Activated T-helper 17 cell treated with anti-CD3 and anti-CD28 coated beads, Interleukin-2, amount 50 U/mL, for 72 hours (primary cell): ENCODE measurements at regions not wholly inside any gene's neighbourhood (a gene's known extent, or its start where the extent isn't known, plus 50 kb on each side); places are given as distances from the start of the nearest gene placed in this dataset.
"Not testable (repeated sequence)": the region's sequence is repeated elsewhere in the genome, so short reads cannot be mapped to it uniquely, and the experiment has no call there.

ENCODE experiments used
- ATAC-seq: fragments of 150-1000 bp; cut with Tn5 transposase; replicated peaks from 2 replicates; pipeline ENCODE4 v1.10.0; 2021; ENCODE audit warnings: mild to moderate bottlenecking, moderate library complexity
- H3K27ac Mint-ChIP-seq: one replicate; pipeline ENCODE4 v1.8.0; 2022; ENCODE audit warnings: mixed read lengths
- H3K27me3 Mint-ChIP-seq: one replicate; pipeline ENCODE4 v1.8.0; 2022; ENCODE audit warnings: mixed read lengths
- H3K36me3 Mint-ChIP-seq: one replicate; pipeline ENCODE4 v1.8.0; 2022; ENCODE audit warnings: low read depth, mild to moderate bottlenecking, mixed read lengths
- H3K4me1 Mint-ChIP-seq: one replicate; pipeline ENCODE4 v1.8.0; 2022; ENCODE audit warnings: mixed read lengths
- H3K4me3 Mint-ChIP-seq: one replicate; pipeline ENCODE4 v1.8.0; 2022; ENCODE audit warnings: mild to moderate bottlenecking, mixed read lengths
- H3K9me3 Mint-ChIP-seq: one replicate; pipeline ENCODE4 v1.8.0; 2022; ENCODE audit warnings: mixed read lengths

DNA sequence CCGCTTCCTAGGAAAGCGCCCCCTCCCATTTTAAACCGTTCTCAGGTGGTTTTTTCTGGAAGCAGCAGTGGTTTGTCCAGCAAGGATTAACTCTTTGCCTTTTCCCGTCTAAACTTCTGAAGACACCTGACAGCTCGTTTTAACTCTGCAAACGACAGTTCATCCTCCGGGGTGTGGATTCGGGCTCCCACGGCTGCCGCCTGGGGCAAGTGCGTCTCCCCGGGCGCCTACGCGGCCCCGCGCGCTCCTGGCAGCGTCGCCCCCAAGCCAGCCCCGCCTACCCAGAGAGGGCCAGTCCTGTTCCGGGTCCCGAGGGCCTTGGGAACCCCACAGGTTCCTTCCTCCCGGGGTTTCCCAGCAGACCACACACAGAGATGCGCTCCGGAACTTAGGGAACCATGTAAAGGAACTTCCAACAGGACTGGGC lies 54.4 kb downstream of the PRR18 start:
- Mint-ChIP-seq H3K4me1 (peaks cover 8% of the 10 kb centered on the region), H3K27ac (no peak overlapping the region), H3K27me3 (peaks cover 36% of the 10 kb centered on the region), H3K4me3 (peak overlapping the region; percentile 33), H3K9me3 (no peaks in the 10 kb centered on the region), H3K36me3 (no peaks in the 10 kb centered on the region)
- ATAC-seq, result no peak

DNA sequence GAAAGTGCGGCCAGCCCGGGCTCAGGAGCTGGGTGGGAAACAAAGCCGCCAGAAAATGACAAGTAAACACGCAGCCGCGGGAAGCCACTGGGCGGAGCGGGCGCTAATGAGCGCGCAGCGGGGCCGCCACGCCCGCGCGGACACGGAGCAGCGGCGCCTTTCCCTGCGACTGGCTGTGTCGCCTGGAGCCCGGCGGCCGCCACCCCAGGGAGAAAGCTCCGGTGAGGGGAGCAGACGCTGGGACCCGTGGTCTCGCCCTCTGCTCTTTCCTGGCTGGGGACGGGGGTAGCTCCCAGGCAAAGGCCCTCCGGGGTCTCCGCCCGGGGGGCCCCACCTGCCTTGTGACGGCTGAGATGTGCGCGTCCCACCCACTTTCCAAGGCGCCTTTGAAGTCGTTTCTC lies 54.9 kb downstream of the PRR18 start:
- H3K27me3 Mint-ChIP-seq, result peaks cover 31% of the 10 kb centered on the region

DNA sequence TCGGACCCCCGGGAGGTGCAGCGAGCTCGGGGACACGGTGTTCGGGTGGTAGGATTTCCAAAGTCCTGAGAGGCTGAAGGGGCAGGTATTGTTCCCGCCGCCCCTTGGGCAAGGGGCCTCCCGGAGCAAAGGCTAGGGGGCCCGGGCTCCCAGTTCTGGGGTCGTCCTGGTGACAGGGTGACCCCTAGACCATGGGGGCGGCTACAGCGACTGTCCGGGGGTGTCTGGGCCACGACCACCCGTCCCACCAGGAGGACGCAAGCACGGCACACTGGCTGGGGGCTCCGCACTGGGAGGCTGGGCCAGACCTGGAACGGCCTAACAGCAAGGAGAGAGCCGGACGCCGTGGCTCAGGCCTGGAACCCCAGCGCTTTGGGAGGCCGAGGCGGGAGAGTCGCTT lies 55.6 kb downstream of the PRR18 start:
- Mint-ChIP-seq H3K4me3 (peak overlapping the region; percentile 33), H3K27me3 (peaks cover 25% of the 10 kb centered on the region), H3K27ac (no peak overlapping the region)

More for the DNA sequence above, 54.9 kb downstream of the PRR18 start:
- Mint-ChIP-seq H3K36me3 (no peaks in the 10 kb centered on the region), H3K4me1 (peaks cover 6% of the 10 kb centered on the region), H3K27ac (no peak overlapping the region), H3K9me3 (no peaks in the 10 kb centered on the region), H3K4me3 (peak overlapping the region; percentile 33)
- ATAC-seq, result no peak

GRCh38 chr6:166251655-166252054 lies 56.5 kb downstream of the PRR18 start:
- ATAC-seq, result no peak
- H3K4me3 Mint-ChIP-seq, result no peak overlapping the region

More for the DNA sequence above, 55.6 kb downstream of the PRR18 start:
- no peak for ATAC-seq
- no peaks in the 10 kb centered on the region for H3K9me3 Mint-ChIP-seq
- H3K36me3 Mint-ChIP-seq, result no peaks in the 10 kb centered on the region
- H3K4me1 Mint-ChIP-seq, result no peaks in the 10 kb centered on the region

GRCh38 chr6:166251211-166251610 lies 57.0 kb downstream of the PRR18 start:
- Mint-ChIP-seq H3K9me3 (no peaks in the 10 kb centered on the region), H3K27ac (no peak overlapping the region), H3K4me3 (no peak overlapping the region), H3K4me1 (no peaks in the 10 kb centered on the region), H3K36me3 (no peaks in the 10 kb centered on the region), H3K27me3 (peaks cover 25% of the 10 kb centered on the region)
- no peak for ATAC-seq

More at GRCh38 chr6:166251655-166252054, 56.5 kb downstream of the PRR18 start:
- H3K27ac Mint-ChIP-seq, result no peak overlapping the region
- H3K36me3 Mint-ChIP-seq, result no peaks in the 10 kb centered on the region
- peaks cover 25% of the 10 kb centered on the region for H3K27me3 Mint-ChIP-seq
- H3K9me3 Mint-ChIP-seq, result no peaks in the 10 kb centered on the region
- H3K4me1 Mint-ChIP-seq, result no peaks in the 10 kb centered on the region

GRCh38 chr6:166249061-166249785 lies 59.0 kb downstream of the PRR18 start:
- not testable (repeated sequence) for H3K4me3 Mint-ChIP-seq, H3K27ac Mint-ChIP-seq, H3K4me1 Mint-ChIP-seq, H3K9me3 Mint-ChIP-seq, ATAC-seq, H3K36me3 Mint-ChIP-seq
- H3K27me3 Mint-ChIP-seq, result peaks cover 17% of the 10 kb centered on the region

DNA sequence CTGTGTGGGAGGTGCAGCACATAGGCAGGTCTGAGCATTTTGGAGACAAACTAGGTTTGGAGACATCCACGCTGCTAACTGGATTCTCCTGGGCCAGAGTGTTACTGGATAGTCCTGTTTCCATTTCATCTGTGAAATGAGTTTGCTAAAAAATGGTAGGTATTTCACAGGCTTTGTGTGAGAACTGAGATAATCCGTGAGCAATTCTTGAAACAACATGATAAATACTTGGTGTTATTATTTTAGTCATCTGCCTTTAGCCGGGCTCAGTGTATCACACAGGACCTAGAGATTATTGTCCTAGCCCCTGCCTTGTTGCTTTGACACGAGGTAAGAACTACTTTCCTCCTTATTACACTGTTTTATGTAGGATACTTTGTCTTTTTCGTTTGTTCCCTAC lies 63.0 kb downstream of the PRR18 start:
- Mint-ChIP-seq H3K27ac (no peak overlapping the region), H3K4me3 (peak overlapping the region; percentile 68), H3K9me3 (no peaks in the 10 kb centered on the region), H3K4me1 (peaks cover 6% of the 10 kb centered on the region), H3K27me3 (peaks cover 13% of the 10 kb centered on the region), H3K36me3 (no peaks in the 10 kb centered on the region)
- peak; percentile 18 for ATAC-seq

DNA sequence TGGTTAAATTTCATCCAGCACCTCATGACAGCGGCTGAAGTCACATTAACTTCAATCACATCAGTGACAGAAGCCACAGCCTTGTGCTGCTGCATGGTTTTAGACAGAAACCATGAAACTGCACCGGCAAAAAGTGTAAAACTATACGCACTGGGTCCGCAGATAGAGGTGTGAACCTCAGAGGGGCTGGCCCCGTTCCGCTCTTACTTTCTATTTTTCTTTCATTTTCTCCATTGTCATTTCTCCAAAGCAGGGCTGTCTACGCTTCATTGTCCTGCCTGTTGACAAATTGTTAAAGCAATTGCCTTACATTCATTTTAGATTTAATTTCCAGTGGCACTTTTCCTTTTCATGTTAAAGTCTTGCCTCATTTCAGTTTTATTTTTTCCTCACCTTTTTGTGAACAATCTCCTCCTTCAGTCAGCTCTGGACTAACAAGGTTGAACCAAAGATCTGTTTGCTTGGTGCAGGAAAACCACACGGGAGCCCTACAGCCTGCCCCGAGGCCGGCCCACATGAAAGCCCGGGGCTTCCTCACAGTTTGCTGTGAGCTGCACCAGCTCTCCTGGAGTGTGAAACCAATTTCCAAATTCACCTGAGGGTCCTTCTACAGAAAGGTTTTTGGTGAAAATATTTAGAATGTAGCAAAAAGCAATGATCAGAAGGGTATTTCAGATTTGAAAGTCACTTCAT lies 63.7 kb downstream of the PRR18 start:
- peak; percentile 83 for ATAC-seq
- Mint-ChIP-seq H3K27ac (no peak overlapping the region), H3K4me1 (peaks cover 6% of the 10 kb centered on the region), H3K4me3 (peak overlapping the region; percentile 68), H3K9me3 (no peaks in the 10 kb centered on the region), H3K36me3 (no peaks in the 10 kb centered on the region), H3K27me3 (peaks cover 13% of the 10 kb centered on the region)

GRCh38 chr6:166242888-166243287 lies 65.3 kb downstream of the PRR18 start:
- no peak overlapping the region for H3K4me3 Mint-ChIP-seq
- H3K27ac Mint-ChIP-seq, result no peak overlapping the region
- H3K4me1 Mint-ChIP-seq, result peaks cover 6% of the 10 kb centered on the region
- no peaks in the 10 kb centered on the region for H3K36me3 Mint-ChIP-seq
- no peaks in the 10 kb centered on the region for H3K9me3 Mint-ChIP-seq
- H3K27me3 Mint-ChIP-seq, result peaks cover 23% of the 10 kb centered on the region
- no peak for ATAC-seq

GRCh38 chr6:166241974-166242373 lies 66.2 kb downstream of the PRR18 start:
- no peak for ATAC-seq
- H3K9me3 Mint-ChIP-seq, result no peaks in the 10 kb centered on the region
- peaks cover 6% of the 10 kb centered on the region for H3K4me1 Mint-ChIP-seq
- H3K27me3 Mint-ChIP-seq, result peaks cover 26% of the 10 kb centered on the region
- H3K4me3 Mint-ChIP-seq, result no peak overlapping the region
- no peaks in the 10 kb centered on the region for H3K36me3 Mint-ChIP-seq
- no peak overlapping the region for H3K27ac Mint-ChIP-seq

- Mint-ChIP-seq H3K4me3 (no peak overlapping the region), H3K27me3 (peaks cover 31% of the 10 kb centered on the region), H3K9me3 (no peaks in the 10 kb centered on the region), H3K4me1 (peaks cover 6% of the 10 kb centered on the region), H3K36me3 (no peaks in the 10 kb centered on the region), H3K27ac (no peak overlapping the region)
- ATAC-seq, result no peak
Measured at GRCh38 chr6:166240889-166241288, 67.3 kb downstream of the PRR18 start.

DNA sequence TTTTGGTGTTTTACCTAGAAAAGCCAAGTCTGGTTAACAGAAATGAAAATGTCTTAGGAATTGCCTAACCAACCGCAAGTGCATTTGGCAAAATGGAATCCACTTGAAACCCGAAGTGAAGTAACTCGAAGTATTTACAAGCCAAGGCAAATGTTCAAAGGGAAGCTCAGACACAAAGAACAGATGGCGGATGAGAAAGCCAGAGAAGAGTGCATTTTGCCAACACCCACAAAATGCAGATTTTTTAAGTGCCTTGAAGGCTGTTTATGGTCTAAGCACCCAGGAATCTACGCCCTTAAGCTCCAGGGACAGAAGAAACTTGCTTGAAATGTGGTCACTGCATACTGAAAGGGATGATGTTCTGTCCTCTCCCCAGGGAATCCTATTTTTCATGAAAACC lies 70.0 kb upstream of the TBXT start:
- H3K27me3 Mint-ChIP-seq, result peaks cover 43% of the 10 kb centered on the region
- H3K4me1 Mint-ChIP-seq, result peaks cover 4% of the 10 kb centered on the region
- no peak overlapping the region for H3K4me3 Mint-ChIP-seq
- ATAC-seq, result no peak
- H3K27ac Mint-ChIP-seq, result no peak overlapping the region
- H3K9me3 Mint-ChIP-seq, result no peaks in the 10 kb centered on the region
- no peaks in the 10 kb centered on the region for H3K36me3 Mint-ChIP-seq

DNA sequence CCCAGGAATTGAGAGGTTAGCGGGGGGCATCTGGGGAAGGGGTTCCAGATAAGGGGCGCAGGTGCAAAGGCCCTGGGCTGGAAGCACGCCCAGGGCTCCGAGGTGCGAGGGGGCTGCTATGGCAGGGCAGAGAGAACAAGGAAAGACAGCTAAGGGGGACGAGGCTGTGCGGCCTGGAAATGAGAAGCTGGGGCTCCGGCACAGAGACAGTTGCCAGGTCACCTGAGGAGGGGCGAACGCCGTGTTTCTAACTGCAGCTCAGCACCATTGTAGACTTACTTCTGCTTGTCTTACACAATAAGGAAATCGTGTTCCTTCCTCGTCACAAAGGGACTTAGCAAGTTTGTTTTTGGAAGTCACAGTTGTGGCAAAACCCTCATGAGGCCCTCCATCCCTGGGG lies 68.9 kb upstream of the TBXT start:
- ATAC-seq, result no peak
- Mint-ChIP-seq H3K4me1 (peaks cover 4% of the 10 kb centered on the region), H3K4me3 (no peak overlapping the region), H3K36me3 (no peaks in the 10 kb centered on the region), H3K9me3 (no peaks in the 10 kb centered on the region), H3K27ac (no peak overlapping the region), H3K27me3 (peaks cover 48% of the 10 kb centered on the region)

DNA sequence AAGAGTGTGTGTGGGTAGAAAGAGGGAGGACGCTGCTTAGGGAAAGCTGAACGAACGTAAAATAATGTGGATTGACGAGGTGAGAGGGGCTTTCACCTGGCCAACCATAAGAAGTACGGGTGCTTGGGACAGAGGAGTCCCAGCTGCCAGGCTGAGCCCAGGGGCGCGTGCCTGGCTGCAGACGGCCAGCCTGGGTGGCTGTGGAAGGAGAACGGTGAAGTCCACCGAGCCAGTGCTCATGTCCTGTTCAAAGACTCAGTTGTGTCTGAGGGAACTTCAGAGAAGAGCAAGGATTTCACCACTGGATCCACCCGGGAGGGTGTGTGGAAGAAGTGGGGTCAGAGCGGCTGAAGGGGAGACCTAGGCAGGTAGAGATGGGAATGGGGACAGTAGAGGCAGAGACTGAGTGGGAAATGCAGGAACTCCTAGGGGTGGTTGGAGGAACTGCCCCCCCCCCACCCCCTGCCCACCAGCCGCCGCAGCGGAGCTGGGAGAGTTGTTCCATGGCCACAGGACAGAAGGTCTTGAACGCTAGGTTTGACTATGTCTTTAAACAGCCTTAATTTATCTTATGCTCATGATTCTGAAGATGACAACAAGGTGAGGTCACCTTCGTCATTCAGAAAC lies 68.1 kb upstream of the TBXT start:
- H3K4me1 Mint-ChIP-seq, result peaks cover 4% of the 10 kb centered on the region
- no peaks in the 10 kb centered on the region for H3K9me3 Mint-ChIP-seq
- no peaks in the 10 kb centered on the region for H3K36me3 Mint-ChIP-seq
- H3K27ac Mint-ChIP-seq, result no peak overlapping the region
- H3K27me3 Mint-ChIP-seq, result peaks cover 48% of the 10 kb centered on the region
- no peak for ATAC-seq
- no peak overlapping the region for H3K4me3 Mint-ChIP-seq

DNA sequence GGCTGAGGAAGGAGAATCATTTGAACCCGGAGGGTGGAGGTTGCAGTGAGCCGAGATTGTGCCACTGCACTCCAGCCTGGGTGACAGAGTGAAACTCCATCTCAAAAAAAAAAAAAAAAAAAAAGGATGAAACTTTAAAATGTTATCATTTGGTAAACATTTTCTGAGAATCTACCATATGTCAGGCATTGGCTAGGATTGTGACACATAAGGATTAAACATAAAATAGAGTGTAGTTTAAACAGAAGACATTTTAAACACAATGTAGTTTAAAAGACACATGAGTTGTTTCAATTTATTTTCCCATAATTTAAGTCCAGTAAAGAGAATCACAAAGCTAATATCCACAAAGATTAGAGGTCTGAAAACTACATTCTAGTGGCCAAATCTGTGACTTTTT lies 63.5 kb upstream of the TBXT start:
- peaks cover 44% of the 10 kb centered on the region for H3K27me3 Mint-ChIP-seq
- not testable (repeated sequence) for H3K36me3 Mint-ChIP-seq, H3K4me1 Mint-ChIP-seq, H3K9me3 Mint-ChIP-seq, H3K27ac Mint-ChIP-seq, H3K4me3 Mint-ChIP-seq, ATAC-seq
